GM23338 (cell line): ENCODE measurements at regions not wholly inside any gene's neighbourhood (a gene's known extent, or its start where the extent isn't known, plus 50 kb on each side); places are given as distances from the start of the nearest gene placed in this dataset.

Source experiments
- ATAC-seq: fragments of 200-7000 bp; cut with Tn5 transposase; 3 replicates; pipeline ENCODE4 v1.9.1; 2020
- DNase-seq: peaks from one replicate; pipeline ENCODE4 v3.0.0-alpha.2; 2015; ENCODE audit warnings: low spot score
- H2AFZ ChIP-seq: fragments of 200-600 bp; sonication (generic); 2 replicates; pipeline ENCODE4 v1.8.0; 2016; ENCODE audit warnings: antibody characterized with exemption, mild to moderate bottlenecking, moderate library complexity
- H3F3A ChIP-seq: fragments of 200-600 bp; sonication (generic); replicated peaks from 2 replicates; pipeline ENCODE4 v1.8.0; 2017; ENCODE audit warnings: antibody characterized with exemption, mixed run types, low read depth
- H3K27ac ChIP-seq: fragments of 200-600 bp; sonication (generic); 2 replicates; pipeline ENCODE4 v1.6.1; 2016; ENCODE audit warnings: low read depth
- H3K27me3 ChIP-seq: fragments of 200-600 bp; sonication (generic); 2 replicates; pipeline ENCODE4 v1.8.0; 2016; ENCODE audit warnings: mild to moderate bottlenecking, mixed run types, moderate library complexity; ENCODE audit not compliant: insufficient read depth
- H3K36me3 ChIP-seq: fragments of 200-600 bp; sonication (generic); 2 replicates; pipeline ENCODE4 v1.8.0; 2016; ENCODE audit warnings: mild to moderate bottlenecking; ENCODE audit not compliant: insufficient read depth
- H3K4me1 ChIP-seq: fragments of 200-600 bp; sonication (generic); 2 replicates; pipeline ENCODE4 v1.8.0; 2016; ENCODE audit warnings: mild to moderate bottlenecking, moderate library complexity; ENCODE audit not compliant: insufficient read depth
- H3K4me2 ChIP-seq: fragments of 200-600 bp; sonication (generic); 2 replicates; pipeline ENCODE4 v1.7.1; 2017; ENCODE audit warnings: mixed run types
- H3K4me3 ChIP-seq: fragments of 200-600 bp; sonication (generic); 2 replicates; pipeline ENCODE4 v1.6.1; 2016; ENCODE audit warnings: mixed run types
- H3K79me2 ChIP-seq: fragments of 200-600 bp; sonication (generic); replicated peaks from 2 replicates; pipeline ENCODE4 v1.8.0; 2017; ENCODE audit warnings: mild to moderate bottlenecking; ENCODE audit not compliant: insufficient read depth
- H3K9me2 ChIP-seq: fragments of 200-600 bp; sonication (generic); 2 replicates; pipeline ENCODE4 v1.8.0; 2017; ENCODE audit not compliant: insufficient read depth
- H4K20me1 ChIP-seq: fragments of 200-600 bp; sonication (generic); replicated peaks from 2 replicates; pipeline ENCODE4 v1.8.0; 2017; ENCODE audit warnings: mild to moderate bottlenecking; ENCODE audit not compliant: insufficient read depth
- H3K27ac Mint-ChIP-seq: 2 replicates; pipeline ENCODE4 v1.8.0; 2020; ENCODE audit warnings: inconsistent platforms, mild to moderate bottlenecking, moderate library complexity, mixed read lengths
- H3K27me3 Mint-ChIP-seq: 3 replicates; pipeline ENCODE4 v1.8.0; 2022; ENCODE audit warnings: low read depth, mild to moderate bottlenecking, moderate library complexity, mixed read lengths, inconsistent platforms; ENCODE audit not compliant: insufficient read depth, poor library complexity
- H3K36me3 Mint-ChIP-seq: 3 replicates; pipeline ENCODE4 v1.8.0; 2021; ENCODE audit warnings: low read depth, mild to moderate bottlenecking, inconsistent platforms, moderate library complexity, mixed read lengths
- H3K4me1 Mint-ChIP-seq: 3 replicates; pipeline ENCODE4 v1.8.0; 2020; ENCODE audit warnings: mild to moderate bottlenecking, inconsistent platforms, mixed read lengths
- H3K4me3 Mint-ChIP-seq: 3 replicates; pipeline ENCODE4 v1.8.0; 2021; ENCODE audit warnings: moderate library complexity, mild to moderate bottlenecking, inconsistent platforms, mixed read lengths
- H3K9me3 Mint-ChIP-seq: 3 replicates; pipeline ENCODE4 v1.8.0; 2020; ENCODE audit warnings: moderate library complexity, mild to moderate bottlenecking, inconsistent platforms, mixed read lengths
- CREB1 ChIP-seq: fragments of 250-450 bp; sonication (Bioruptor Pico); IDR thresholded peaks from 2 replicates; pipeline ENCODE4 v1.5.0; 2020; ENCODE audit warnings: low read depth, mild to moderate bottlenecking, moderate library complexity
- ETS1 ChIP-seq: IDR thresholded peaks from 2 replicates; pipeline ENCODE4 v1.6.1; 2016; ENCODE audit warnings: antibody characterized with exemption
- EZH2 ChIP-seq: fragments of 200-600 bp; sonication (generic); IDR thresholded peaks from one replicate; pipeline ENCODE4 v1.8.0; 2017; ENCODE audit warnings: antibody characterized with exemption, mild to moderate bottlenecking, low read depth; ENCODE audit not compliant: unreplicated experiment
- STAT1 ChIP-seq: IDR thresholded peaks from one replicate; pipeline ENCODE4 v1.6.1; 2016; ENCODE audit warnings: antibody characterized with exemption; ENCODE audit not compliant: unreplicated experiment
- ZNF114 ChIP-seq: fragments of 250-450 bp; sonication (Bioruptor Pico); IDR thresholded peaks from 2 replicates; pipeline ENCODE4 v1.5.0; 2020; ENCODE audit warnings: mild to moderate bottlenecking, moderate library complexity
- ZNF331 ChIP-seq: fragments of 250-450 bp; sonication (Bioruptor Pico); IDR thresholded peaks from 2 replicates; pipeline ENCODE4 v1.5.0; 2020; ENCODE audit warnings: low read depth, mild to moderate bottlenecking, moderate library complexity
- ZNF462 ChIP-seq: fragments of 250-450 bp; sonication (Bioruptor Pico); IDR thresholded peaks from 2 replicates; pipeline ENCODE4 v1.5.0; 2020; ENCODE audit warnings: mild to moderate bottlenecking, moderate library complexity

- TF ChIP-seq CREB1 (CRISPR knock-in tag): no peak
- no peak for TF ChIP-seq ZNF331 (CRISPR knock-in tag)
- no peak for TF ChIP-seq ZNF462 (CRISPR knock-in tag)
- no peak for TF ChIP-seq ZNF114 (CRISPR knock-in tag)
- no peak for TF ChIP-seq EZH2
- no peak for TF ChIP-seq ETS1
These were observed 66.5 kb upstream of the GPR149 start (continued) for GRCh38 chr3:154496540-154496939.

GRCh38 chr3:154486949-154487348, 57.0 kb upstream of the GPR149 start:
- Mint-ChIP-seq H3K27me3 (peaks cover 2% of the 10 kb centered on the region), H3K36me3 (no peaks in the 10 kb centered on the region), H3K27ac (no peak overlapping the region), H3K9me3 (no peaks in the 10 kb centered on the region; the same call in 2 of the 3 replicates), H3K4me1 (no peaks in the 10 kb centered on the region), H3K4me3 (no peak overlapping the region)
- Histone ChIP-seq H3F3A (no peaks in the 10 kb centered on the region), H3K27ac (no peak overlapping the region), H3K27me3 (no peaks in the 10 kb centered on the region), H2AFZ (peak overlapping the region; percentile 82; the same call in 1 of the 2 replicates), H3K4me2 (no peak overlapping the region), H3K36me3 (no peaks in the 10 kb centered on the region), H3K4me1 (no peaks in the 10 kb centered on the region), H4K20me1 (no peaks in the 10 kb centered on the region), H3K79me2 (no peaks in the 10 kb centered on the region), H3K9me2 (0 out of 2 replicates have a peak, but pooled peaks cover 6% of the 10 kb centered on the region), H3K4me3 (no peak overlapping the region)
- DNase-seq (peak; percentile 11), ATAC-seq (peak; percentile 52)
- TF ChIP-seq CREB1 (CRISPR knock-in tag) (no peak), STAT1 (no peak)
